GM19455 (cell line): ENCODE measurements at regions not wholly inside any gene's neighbourhood (a gene's known extent, or its start where the extent isn't known, plus 50 kb on each side); places are given as distances from the start of the nearest gene placed in this dataset.
"Not testable (repeated sequence)": the region's sequence is repeated elsewhere in the genome, so short reads cannot be mapped to it uniquely, and the experiment has no call there.

Source experiments
- ATAC-seq: cut with Tn5 transposase; IDR thresholded peaks from one replicate; pipeline ENCODE4 v1.9.1; 2021; ENCODE audit not compliant: unreplicated experiment

DNA sequence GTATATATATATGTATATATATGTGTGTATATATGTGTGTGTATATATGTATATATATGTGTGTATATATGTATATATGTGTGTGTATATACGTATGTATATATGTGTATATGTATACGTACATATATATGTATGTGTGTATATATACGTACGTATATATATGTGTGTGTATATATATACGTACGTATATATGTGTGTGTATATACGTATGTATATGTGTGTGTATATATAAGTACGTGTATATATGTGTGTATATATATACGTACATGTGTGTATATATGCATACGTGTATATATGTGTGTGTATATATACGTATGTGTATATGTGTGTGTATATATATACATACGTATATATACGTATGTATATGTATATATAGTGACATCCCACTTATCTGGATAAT is 154.4 kb downstream of the CDRT15L2 start:
- no peak for ATAC-seq

DNA sequence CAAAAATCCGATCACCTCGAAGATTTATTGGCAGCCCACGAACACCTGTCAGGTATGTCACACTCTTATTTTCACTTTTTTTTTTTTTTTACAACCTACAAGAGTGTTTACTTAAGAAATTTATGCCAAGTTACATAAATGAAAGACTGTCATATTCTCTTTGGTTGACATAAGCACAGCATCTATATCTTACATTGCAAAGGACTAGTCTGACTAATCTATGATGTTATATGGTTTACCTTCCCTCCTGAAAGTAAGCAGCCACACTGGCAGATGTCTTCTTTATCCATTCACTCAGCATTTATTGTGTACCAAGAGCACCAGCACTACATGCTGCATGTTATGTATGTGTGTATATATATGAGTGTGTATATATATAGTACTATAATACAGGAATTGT is 156.3 kb downstream of the CDRT15L2 start:
- no peak for ATAC-seq

DNA sequence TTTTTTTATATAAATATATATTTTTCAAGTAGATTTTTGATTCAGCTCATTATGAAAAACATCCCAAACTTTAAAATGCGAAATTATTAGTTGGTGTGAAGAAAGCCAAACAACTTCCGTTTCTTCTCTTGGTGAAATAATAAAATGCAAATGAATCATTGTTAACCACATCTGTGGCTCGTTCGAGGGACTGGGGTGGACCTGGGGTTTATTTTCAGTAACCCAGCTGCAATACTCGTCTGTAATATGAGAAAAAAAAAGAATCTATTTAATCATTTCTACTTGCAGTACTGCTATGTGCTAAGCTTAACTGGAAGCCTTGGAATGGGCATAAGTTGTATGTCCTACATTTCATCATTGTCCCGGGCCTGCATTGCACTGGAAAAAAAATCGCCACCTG is 158.1 kb downstream of the CDRT15L2 start:
- ATAC-seq = not testable (repeated sequence)

DNA sequence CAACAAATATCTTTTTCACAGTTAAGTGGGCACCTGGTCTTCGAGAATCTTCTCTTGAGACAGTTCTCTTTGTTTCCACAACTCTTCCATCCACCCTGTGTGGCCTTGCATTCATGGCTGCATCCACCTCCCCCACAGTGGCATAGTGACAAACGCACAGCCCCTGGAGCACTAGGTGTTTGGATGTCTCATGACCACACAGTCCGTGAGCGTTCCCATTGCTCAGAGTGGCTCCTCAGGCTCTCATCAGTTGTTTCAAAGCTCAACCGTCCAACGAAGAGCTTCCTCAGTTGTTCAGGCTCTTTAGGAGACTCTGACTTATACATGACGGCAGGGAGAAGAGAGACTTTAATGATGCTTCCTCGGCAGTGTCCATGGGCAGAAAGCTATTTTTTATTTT is 191.6 kb downstream of the CDRT15L2 start:
- no peak for ATAC-seq

DNA sequence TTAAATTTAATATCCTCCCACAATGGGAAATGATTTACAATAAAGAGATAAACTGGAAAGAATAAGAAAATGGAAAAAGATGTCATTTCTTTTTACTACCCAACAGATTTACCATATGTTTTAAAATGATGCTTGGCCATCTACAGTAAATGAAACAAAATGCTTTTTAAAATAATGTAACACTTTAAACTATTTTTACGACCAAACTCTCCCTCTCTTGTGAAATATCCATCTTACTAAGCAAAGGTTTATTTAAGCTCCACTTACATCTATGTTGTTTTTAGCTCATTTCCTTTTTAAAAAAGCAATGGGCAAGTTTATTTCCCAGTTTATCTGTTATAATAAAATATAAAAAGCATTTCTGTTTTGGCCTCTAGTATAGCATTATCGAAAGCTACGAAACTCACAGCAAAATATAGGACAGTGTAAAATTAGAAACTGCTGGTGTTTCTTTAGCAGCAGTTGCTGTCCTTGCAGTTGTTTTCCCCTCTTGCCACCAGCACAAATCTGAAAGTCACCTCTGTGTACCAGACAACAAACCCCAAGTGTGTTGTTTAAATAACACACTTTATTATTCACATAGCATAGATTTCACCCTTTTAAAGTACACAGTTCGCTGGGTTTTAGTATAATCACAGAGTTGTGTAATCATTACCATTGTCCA is 195.1 kb downstream of the CDRT15L2 start:
- no peak for ATAC-seq

DNA sequence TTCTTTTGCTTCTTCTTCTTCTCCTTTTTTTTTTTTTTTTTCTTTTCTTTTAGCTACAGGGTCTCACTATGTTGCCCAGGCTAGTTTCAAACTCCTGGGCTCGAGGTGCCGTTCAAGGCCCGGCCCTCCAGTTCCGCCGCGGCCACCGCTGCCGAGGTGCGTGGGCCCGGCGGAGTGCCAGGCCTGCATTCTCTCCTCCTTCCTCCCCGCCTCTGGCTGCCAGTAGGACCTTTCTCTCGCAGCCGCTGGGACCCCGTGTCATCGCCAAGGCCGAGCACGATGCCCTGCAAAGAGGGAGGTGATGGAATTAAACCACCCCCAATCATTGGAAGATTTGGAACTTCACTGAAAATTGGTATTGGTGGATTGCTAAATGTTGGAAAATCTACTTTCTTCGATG is 195.8 kb downstream of the CDRT15L2 start:
- ATAC-seq = no peak

DNA sequence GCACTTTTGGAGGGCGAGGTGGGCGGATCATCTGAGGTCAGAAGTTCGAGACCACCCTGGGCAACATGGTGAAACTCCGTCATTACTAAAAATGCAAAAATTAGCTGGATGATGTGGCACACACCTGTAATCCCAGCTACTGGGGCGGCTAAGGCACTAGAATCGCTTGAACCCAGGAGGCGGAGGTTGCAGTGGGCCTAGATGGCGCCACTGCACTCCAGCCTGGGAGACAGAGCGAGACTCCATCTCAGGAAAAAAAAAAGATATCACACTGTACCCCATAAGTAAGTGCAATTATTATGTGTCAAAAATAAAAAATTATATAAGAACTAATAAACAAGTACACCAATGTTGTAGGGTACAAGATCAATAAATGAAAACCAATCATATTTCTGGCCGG is 200.0 kb downstream of the CDRT15L2 start:
- no peak for ATAC-seq

DNA sequence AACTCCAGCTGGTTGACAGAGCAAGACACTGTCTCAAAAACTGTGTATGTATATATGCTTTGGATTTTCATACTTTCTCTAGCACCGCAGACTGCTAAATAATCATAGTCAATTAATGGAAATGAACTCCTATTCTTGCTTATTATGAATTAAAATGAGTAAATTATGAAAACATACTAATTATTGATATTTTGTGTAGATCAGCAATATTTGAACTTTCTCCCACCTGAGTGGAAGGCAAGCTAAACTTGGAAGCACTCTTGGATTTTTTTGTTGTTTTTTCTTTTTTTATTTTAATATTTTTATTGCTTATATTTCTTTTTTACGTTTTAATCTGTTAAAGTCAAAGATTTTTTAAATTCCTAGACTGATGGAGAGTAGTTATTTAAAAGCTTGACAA is 201.7 kb downstream of the CDRT15L2 start:
- ATAC-seq = no peak

DNA sequence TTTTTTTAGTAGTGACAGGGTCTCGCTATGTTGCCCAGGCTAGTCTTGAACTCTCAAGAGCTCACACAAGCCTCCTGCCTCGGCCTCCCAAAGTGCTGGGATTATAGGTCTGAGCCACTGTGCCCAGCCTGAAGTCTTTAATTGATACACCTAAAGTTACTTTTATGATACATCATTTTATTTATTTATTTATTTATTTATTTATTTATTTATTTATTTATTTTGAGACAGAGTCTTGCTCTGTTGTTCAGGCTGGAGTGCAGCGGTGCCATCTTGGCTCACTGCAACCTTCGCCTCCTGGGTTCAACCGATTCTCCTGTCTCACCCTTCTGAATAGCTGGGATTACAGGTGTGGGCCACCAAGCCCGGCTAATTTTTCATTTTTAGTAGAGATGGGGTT is 202.3 kb downstream of the CDRT15L2 start:
- not testable (repeated sequence) for ATAC-seq

DNA sequence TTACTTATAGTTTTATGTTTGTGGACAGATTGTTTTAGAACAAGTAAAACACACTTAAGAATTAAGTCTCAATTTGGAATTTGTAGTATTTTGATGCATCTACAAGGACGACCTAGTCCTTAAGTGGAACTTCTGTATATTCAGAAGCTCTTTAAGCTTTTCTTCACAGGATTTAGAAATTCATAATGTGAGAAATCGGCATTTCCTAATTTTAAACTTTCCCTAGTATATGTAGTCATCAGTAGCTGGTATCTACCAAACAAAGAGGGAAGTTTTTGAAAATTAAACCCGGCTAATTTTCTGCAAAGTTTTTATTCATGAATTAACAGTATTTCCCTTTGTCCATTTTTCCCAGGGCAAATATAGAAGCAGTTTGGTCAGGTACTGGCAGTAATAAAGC is 203.6 kb downstream of the CDRT15L2 start:
- no peak for ATAC-seq

DNA sequence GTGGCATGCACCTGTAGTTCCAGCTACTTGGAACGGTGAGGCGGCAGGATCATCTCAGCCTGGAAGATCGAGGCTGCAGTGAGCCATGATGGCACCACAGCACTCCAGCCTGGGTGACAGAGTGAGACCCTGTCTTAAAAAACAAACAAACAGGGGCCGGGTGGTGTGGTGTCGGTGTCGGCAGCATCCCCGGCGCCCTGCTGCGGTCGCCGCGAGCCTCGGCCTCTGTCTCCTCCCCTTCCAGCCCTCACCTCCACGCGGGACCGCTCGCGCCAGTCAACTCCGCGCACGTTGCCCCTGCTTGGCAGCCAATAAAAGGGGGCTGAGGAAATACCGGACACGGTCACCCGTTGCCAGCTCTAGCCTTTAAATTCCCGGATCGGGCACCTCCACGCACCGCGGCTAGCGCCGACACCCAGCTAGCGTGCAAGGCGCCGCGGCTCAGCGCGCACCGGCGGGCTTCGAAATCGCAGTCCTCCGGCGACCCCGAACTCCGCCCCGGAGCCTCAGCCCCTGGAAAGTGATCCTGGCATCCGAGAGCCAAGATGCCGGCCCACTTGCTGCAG is 204.7 kb downstream of the CDRT15L2 start:
- ATAC-seq = no peak

DNA sequence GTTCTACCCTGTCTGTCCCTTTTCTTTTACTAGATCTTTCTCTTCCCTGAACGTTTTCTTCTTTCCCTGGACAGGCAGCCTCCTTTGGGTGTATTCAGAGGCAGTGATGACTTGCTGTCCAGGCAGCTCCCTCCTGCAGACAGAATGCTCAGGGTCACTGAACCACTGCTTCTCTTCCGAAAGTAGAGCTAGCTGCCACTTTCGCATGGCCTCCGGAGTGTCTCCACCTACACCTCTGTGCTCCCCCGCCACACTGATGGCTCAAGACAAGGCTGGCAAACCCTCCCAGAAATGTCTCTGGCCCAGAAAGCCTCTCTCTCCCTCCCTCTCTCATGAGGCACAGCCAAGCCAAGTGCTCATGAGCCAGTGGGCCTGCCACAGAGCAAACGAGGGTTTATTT is 207.8 kb downstream of the CDRT15L2 start:
- ATAC-seq = no peak

DNA sequence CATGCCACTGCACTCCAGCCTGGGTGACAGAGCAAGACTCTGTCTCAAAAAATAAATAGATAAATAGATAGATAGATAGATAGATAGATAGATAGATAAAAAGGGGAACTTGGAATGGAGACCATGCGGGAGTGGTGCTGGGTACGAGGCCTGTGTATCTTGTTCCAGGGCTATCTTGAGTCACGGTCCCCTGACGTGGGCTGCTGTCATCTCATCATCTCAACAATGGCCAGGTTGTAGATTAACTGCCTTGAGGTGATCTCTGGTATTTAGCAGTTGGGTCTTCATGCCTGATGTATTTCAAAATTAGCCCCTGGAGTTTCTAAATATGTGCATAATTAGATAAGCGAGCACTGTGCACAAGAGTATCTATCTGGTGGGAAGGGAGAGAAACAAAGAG is 212.1 kb downstream of the CDRT15L2 start:
- no peak for ATAC-seq

DNA sequence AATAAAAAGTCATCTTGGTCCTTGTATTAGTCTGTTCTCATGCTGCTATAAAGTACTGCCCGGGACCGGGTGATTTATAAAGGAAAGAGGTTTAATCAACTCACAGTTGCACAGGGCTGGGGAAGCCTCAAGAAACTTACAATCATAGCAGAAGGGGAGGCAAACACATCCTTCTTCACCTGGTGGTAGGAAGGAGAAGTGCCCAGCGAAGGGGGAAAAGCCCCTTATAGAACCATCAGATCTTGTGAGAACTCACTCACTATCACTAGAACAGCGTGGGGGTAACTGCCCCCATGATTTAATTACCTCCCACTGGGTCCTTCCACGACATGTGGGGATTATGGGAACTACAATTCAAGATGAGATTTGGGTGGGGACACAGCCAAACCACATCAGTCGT is 215.0 kb downstream of the CDRT15L2 start:
- not testable (repeated sequence) for ATAC-seq

DNA sequence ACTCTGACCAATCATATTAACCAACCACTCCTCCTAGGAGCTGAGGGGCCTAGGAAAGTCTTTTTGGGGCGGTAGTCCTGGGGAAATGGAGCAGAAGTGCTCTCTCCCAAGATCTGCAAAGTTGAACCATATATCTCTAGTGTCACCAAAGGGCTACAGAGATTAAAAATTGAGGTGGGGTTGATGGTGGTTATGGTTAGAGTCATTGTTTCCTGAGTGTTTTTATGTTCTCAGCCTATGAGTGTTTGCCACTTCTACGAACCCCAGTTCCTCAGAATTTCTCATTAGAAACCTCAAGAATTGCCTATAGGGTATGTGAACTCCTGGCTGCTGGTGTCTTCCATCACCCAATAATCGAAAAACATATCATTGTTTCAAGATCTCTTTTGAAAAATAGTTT is 217.8 kb downstream of the CDRT15L2 start:
- no peak for ATAC-seq

DNA sequence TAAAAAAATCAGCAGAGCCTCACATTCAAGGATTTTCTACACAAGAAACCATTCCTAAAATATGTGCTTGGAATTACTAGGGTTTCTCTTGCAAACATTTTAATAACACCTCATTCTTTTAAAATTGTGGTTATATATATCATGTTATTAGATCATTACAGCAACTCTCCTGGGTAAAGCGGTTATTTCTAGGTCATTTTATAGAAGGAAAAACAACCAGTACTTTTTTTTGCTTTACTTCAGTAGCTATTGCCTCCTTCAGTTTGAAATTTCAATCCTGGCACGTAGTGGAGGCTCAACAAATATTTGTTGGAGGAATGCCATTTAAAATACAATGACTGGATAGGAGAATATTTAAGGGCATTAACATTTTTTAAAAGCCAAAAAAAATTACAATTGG is 220.6 kb downstream of the CDRT15L2 start:
- ATAC-seq = no peak

DNA sequence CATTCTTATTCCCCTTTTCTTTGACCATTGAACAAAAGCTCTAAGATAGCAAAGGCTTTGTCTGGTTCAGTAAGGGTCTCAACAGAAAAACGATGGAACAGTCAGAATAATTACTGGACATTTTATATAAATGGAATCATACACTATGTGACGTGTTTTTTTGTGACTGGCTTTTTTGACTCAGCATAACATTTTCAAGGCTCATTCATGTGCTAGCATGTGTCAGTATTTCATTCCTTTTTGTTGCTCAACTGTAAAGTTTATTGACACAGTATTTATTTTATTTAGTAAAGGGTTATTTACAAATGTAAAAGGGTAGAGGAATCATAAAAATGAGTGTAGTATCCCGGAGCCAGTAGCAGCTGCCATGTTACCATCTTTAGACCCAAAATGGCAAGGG is 226.2 kb downstream of the CDRT15L2 start:
- no peak for ATAC-seq

DNA sequence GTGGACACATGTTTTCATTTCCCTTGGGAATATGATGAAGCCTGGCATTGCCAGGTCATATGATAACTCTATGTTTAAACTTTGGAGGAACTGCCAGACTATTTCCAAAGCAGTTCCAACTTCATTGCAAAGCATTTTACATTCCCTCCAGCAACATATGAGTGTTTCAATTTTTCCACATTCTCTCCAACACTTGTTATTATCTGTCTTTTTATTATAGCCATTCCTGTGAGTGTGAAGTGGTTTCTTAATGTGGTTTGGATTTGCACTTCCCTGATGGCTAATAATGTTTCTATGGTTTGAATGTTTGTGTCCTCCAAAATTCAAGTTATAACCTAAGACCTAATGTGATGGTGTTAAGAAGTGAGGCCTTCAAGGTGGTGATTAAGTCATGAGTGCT is 228.0 kb downstream of the CDRT15L2 start:
- ATAC-seq = not testable (repeated sequence)

DNA sequence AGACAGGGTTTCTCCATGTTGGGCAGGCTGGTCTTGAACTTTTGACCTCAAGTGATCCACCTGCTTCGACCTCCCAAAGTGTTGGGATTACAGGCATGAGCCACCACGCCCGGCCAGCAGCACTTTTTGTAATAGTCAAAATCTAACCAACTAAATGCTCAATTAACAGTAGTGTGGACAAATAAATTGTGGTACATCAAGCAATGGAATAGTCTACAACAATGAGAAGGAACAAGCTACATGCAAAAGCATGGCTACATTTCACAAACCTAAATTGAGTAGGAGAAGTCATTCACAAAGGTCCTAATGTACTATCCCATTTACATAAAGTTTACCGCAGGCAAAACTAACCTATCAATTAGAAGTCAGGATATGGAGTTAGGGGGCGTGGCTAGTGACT is 227.4 kb downstream of the USP22 start:
- not testable (repeated sequence) for ATAC-seq

DNA sequence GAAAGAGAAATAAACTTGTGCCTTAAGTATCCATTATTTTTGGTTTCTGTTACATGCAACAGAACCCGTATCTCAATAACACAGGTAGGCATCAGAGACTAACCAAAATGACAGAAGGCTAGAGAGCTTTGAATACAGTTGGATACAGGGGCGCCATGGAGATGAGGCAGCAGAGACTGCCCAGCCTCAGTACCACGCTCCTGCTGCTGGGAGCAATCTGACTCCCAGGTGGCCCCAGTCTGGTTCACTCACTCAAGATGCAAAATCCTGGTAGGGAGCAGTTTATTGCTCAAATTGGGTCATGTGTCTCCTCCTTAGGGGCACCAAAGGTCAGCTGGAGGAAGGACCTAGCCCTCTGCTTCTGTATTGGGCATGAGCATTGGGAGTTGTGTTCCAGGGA is 218.9 kb downstream of the USP22 start:
- no peak for ATAC-seq

DNA sequence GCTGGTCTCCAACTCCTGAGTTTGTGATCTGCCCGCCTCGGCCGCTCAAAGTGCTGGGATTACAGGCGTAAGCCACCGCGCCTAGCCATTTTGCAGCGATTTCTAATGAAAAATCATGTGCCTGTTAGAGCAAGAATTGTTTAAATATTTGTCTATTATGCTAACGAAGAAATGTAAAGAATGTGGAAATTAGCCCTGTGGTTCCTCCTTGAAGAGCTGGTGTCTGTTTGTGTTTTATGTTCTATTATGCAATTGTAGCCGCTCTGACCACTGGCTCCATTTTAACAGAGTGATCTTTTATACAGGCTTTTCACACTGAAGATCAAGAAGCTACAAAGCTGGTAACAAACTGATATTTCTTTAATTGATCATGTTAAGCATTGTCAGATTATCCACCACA is 217.3 kb downstream of the USP22 start:
- no peak for ATAC-seq

DNA sequence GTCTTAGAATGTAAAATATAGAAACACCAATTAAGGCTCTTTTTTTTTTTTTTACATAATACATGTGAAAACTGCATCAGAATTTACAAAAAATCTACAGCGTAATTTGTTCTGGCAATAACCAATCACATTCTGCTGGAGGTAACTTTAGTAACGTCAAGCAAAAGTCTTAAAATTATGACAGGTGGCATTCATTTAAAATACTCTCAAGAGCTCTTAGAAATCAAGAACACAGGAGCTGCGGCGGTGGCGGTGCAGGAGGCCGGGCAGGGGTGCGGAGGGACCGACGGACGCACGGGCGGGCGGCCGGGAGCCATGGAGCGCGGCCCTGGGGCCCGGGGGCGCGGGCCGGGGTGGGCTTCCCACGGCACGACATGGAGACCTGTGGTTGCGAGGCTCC is 202.4 kb downstream of the USP22 start:
- not testable (repeated sequence) for ATAC-seq
